ENCODE measurements at regions not wholly inside any gene's neighbourhood (a gene's known extent, or its start where the extent isn't known, plus 50 kb on each side); places are given as distances from the start of the nearest gene placed in this dataset.

GRCh38 chr10:129323879-129324278, 143.2 kb upstream of the MGMT start:
- no peaks in the 10 kb centered on the region for H3K9me1 ChIP-seq (replicated peaks; ENCODE audit: control insufficient read depth, extremely low read depth, insufficient read depth, low read length)
- H3K27me3 ChIP-seq (ENCODE audit: control insufficient read depth in 2 of 2, insufficient read depth in 2 of 2, low read length in 2 of 2): peaks cover 0 to 5% of the 10 kb centered on the region in 2 experiments
- no peaks in the 10 kb centered on the region for H4K20me1 ChIP-seq (replicated peaks; ENCODE audit: control insufficient read depth, extremely low read depth, insufficient read depth, low read length)
- no peak overlapping the region for H3K9ac ChIP-seq (replicated peaks; ENCODE audit: extremely low read depth, insufficient read depth, low read length)
- intact Hi-C loops (cut with micrococcal nuclease): no loop called here
- H3K36me3 ChIP-seq (ENCODE audit: control insufficient read depth in 2 of 2, extremely low read depth in 1 of 2, insufficient read depth in 2 of 2, low read length in 2 of 2): no peaks in the 10 kb centered on the region
- DNase-seq (ENCODE audit: low read depth, low spot score) (no peak), FAIRE-seq (no peak)
- no peak overlapping the region for H3K27ac ChIP-seq (ENCODE audit: insufficient read depth, low read depth, low read length)
- ChIA-PET CTCF (no interaction called here), POLR2A (no interaction called here)
- H3K9me3 ChIP-seq (replicated peaks; ENCODE audit: control insufficient read depth, insufficient read depth, low read length): no peaks in the 10 kb centered on the region
- BruUV-seq (replicated peaks): no TSS peak
- no peak for TF ChIP-seq POLR2A (IDR thresholded peaks at IDR 0.05; ENCODE audit: low read depth, low read length)
- TF ChIP-seq FOS (IDR thresholded peaks at IDR 0.05; ENCODE audit: borderline replicate concordance, insufficient read depth, low read length): no peak
- TF ChIP-seq JUN (IDR thresholded peaks at IDR 0.05; ENCODE audit: borderline replicate concordance, insufficient read depth, insufficient read length, low read depth): no peak
- TF ChIP-seq GATA2 (IDR thresholded peaks at IDR 0.05; ENCODE audit: insufficient read depth, insufficient read length, low read depth, low read length): no peak
- no peak for TF ChIP-seq MAX (IDR thresholded peaks at IDR 0.05; ENCODE audit: insufficient read depth, insufficient read length)
- no peak for TF ChIP-seq EZH2 (IDR thresholded peaks at IDR 0.05; ENCODE audit: borderline replicate concordance, low read depth, low read length, severe bottlenecking)
- TF ChIP-seq MYC (IDR thresholded peaks at IDR 0.05; ENCODE audit: low read depth, low read length): no peak
- TF ChIP-seq POLR2AphosphoS5 (IDR thresholded peaks at IDR 0.05; ENCODE audit: insufficient read depth, low read depth, low read length): no peak
- TF ChIP-seq, protein P1, sequence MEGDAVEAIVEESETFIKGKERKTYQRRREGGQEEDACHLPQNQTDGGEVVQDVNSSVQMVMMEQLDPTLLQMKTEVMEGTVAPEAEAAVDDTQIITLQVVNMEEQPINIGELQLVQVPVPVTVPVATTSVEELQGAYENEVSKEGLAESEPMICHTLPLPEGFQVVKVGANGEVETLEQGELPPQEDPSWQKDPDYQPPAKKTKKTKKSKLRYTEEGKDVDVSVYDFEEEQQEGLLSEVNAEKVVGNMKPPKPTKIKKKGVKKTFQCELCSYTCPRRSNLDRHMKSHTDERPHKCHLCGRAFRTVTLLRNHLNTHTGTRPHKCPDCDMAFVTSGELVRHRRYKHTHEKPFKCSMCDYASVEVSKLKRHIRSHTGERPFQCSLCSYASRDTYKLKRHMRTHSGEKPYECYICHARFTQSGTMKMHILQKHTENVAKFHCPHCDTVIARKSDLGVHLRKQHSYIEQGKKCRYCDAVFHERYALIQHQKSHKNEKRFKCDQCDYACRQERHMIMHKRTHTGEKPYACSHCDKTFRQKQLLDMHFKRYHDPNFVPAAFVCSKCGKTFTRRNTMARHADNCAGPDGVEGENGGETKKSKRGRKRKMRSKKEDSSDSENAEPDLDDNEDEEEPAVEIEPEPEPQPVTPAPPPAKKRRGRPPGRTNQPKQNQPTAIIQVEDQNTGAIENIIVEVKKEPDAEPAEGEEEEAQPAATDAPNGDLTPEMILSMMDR (IDR thresholded peaks at IDR 0.05; ENCODE audit: extremely low read depth in 1 of 2, insufficient read depth in 1 of 2, low read depth in 1 of 2, low read length in 2 of 2): no peak
- dilution Hi-C loops (cut with MboI; ENCODE audit: extremely low pct_ligation_motif_present, low sequenced_read_pairs): no loop called here
- H3K4me3 ChIP-seq (replicated peaks in 1 of 3; ENCODE audit: insufficient read depth in 1 of 3, low read depth in 1 of 3, low read length in 3 of 3): no peak overlapping the region
- no peak overlapping the region for H2AFZ ChIP-seq (ENCODE audit: low read depth, low read length)
- peaks cover 16% of the 10 kb centered on the region for H3K4me1 ChIP-seq (ENCODE audit: control insufficient read depth, extremely low read depth, insufficient read depth, low read length)
- H3K79me2 ChIP-seq (ENCODE audit: control insufficient read depth, insufficient read depth, low read length): no peaks in the 10 kb centered on the region
- no peak overlapping the region for H3K4me2 ChIP-seq (ENCODE audit: insufficient read depth, low read length)
